ENCODE measurements at regions not wholly inside any gene's neighbourhood (a gene's known extent, or its start where the extent isn't known, plus 50 kb on each side); places are given as distances from the start of the nearest gene placed in this dataset.

- no peak for DNase-seq
These were observed 510.2 kb upstream of the USP24 start for GRCh38 chr1:55725378-55725777.

- DNase-seq: no peak
These were observed 509.6 kb upstream of the USP24 start for GRCh38 chr1:55724551-55725325.

- DNase-seq: no peak
These were observed 507.8 kb upstream of the USP24 start for GRCh38 chr1:55723001-55723400.

- no peak for DNase-seq
These were observed 505.1 kb upstream of the USP24 start for GRCh38 chr1:55720261-55720660.

GRCh38 chr1:55718758-55719671 is 503.9 kb upstream of the USP24 start:
- DNase-seq: no peak

- no peak for DNase-seq
These were observed 501.9 kb upstream of the USP24 start for GRCh38 chr1:55717111-55717510.

GRCh38 chr1:55716610-55717009 is 501.4 kb upstream of the USP24 start:
- DNase-seq: no peak

GRCh38 chr1:55716151-55716550 is 501.0 kb upstream of the USP24 start:
- no peak for DNase-seq

- no peak for DNase-seq
These were observed 499.1 kb upstream of the USP24 start for GRCh38 chr1:55714230-55714629.

- no peak for DNase-seq
These were observed 498.4 kb upstream of the USP24 start for GRCh38 chr1:55713516-55713915.

GRCh38 chr1:55712148-55712547 is 497.0 kb upstream of the USP24 start:
- no peak for DNase-seq

GRCh38 chr1:55708781-55709180 is 493.6 kb upstream of the USP24 start:
- DNase-seq: no peak

GRCh38 chr1:55707846-55708245 is 492.7 kb upstream of the USP24 start:
- DNase-seq: no peak

GRCh38 chr1:55707196-55707595 is 492.0 kb upstream of the USP24 start:
- no peak for DNase-seq

- no peak for DNase-seq
These were observed 491.2 kb upstream of the USP24 start for GRCh38 chr1:55706397-55706796.

- no peak for DNase-seq
These were observed 488.7 kb upstream of the USP24 start for GRCh38 chr1:55703726-55704363.

GRCh38 chr1:55702064-55702463 is 486.9 kb upstream of the USP24 start:
- no peak for DNase-seq

GRCh38 chr1:55700359-55701130 is 485.4 kb upstream of the USP24 start:
- no peak for DNase-seq

GRCh38 chr1:55699228-55699627 is 484.1 kb upstream of the USP24 start:
- no peak for DNase-seq

- DNase-seq: no peak
These were observed 482.9 kb upstream of the USP24 start for GRCh38 chr1:55697997-55698535.

GRCh38 chr1:55696891-55697290 is 481.7 kb upstream of the USP24 start:
- no peak for DNase-seq

- no peak for DNase-seq
These were observed 481.1 kb upstream of the USP24 start for GRCh38 chr1:55696181-55696754.
